ENCODE measurements at regions not wholly inside any gene's neighbourhood (a gene's known extent, or its start where the extent isn't known, plus 50 kb on each side); places are given as distances from the start of the nearest gene placed in this dataset.

DNA sequence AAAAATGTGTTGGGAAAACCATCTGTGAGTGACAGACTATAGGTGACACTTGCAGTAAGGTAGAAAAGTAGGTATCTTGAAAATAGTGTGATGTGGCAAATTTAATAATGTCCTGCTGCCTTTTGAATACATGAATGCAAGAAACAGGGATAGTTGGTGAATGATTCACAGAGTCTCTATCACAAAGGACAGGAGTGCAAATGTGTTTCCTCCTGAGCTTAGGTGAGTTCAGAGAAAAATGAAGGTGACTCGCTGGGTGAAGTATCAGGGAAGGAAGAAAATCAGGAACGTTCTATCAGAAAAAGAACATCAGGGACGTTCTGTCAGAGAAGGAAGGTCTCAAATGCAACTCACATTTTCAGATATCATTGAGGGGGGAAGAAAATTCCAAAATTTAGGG lies 557.8 kb upstream of the SLC35B3 start:
- no peak overlapping the region for H2BK120ac ChIP-seq (ENCODE audit: low read depth, low read length)
- no peak overlapping the region for H4K91ac ChIP-seq (ENCODE audit: insufficient read depth, low read depth, low read length)
- no peaks in the 10 kb centered on the region for H3K9me3 ChIP-seq (ENCODE audit: control insufficient read depth, insufficient read depth, low read length)
- no peaks in the 10 kb centered on the region for H4K20me1 ChIP-seq (ENCODE audit: insufficient read depth, low read length)
- CTCF ChIA-PET: interaction anchor here (1.5 kb wide), 1 partner anchor 10 kb away, joined by 6 read pairs; no protein-coding TSS in a partner anchor
- H3K4me2 ChIP-seq (ENCODE audit: low read depth, low read length): no peak overlapping the region
- H3K9me1 ChIP-seq (ENCODE audit: insufficient read depth, low read length): no peaks in the 10 kb centered on the region
- no peak overlapping the region for H2BK20ac ChIP-seq (ENCODE audit: low read depth, low read length)
- no CpG with 5 or more reads among the region's 3 CpGs for WGBS, 2 experiments (ENCODE audit: extremely low coverage in 2 of 2, insufficient read length in 1 of 2)
- no peak overlapping the region for H3K9ac ChIP-seq (ENCODE audit: low read depth, low read length)
- dilution Hi-C loops (cut with HindIII; ENCODE audit: low sequenced_read_pairs, unreplicated experiment) (no loop called here), in situ Hi-C loops (cut with MboI; ENCODE audit: low sequenced_read_pairs) (loop anchor here (25.0 kb wide), 1 partner anchor 544 kb away; no protein-coding TSS in a partner anchor), intact Hi-C loops (cut with micrococcal nuclease) (no loop called here)
- H4K8ac ChIP-seq (ENCODE audit: low read depth in 2 of 2, low read length in 2 of 2): no peak overlapping the region
- H4K5ac ChIP-seq (ENCODE audit: low read depth, low read length): no peak overlapping the region
- H3K27ac ChIP-seq (ENCODE audit: insufficient read depth, low read length): no peak overlapping the region
- ATAC-seq (ENCODE audit: low read depth): no peak
- POLR2A ChIA-PET (ENCODE audit: unreplicated experiment): no interaction called here
- H3K27me3 ChIP-seq (ENCODE audit: control insufficient read depth, insufficient read depth, low read length): no peaks in the 10 kb centered on the region
- BruUV-seq (replicated peaks): no TSS peak
- H2AFZ ChIP-seq (replicated peaks; ENCODE audit: low read length, poor library complexity): no peak overlapping the region
- no peak overlapping the region for H3K56ac ChIP-seq (ENCODE audit: extremely low read depth, insufficient read depth, low read length)
- no peaks in the 10 kb centered on the region for H3K4me1 ChIP-seq (ENCODE audit: control insufficient read depth, insufficient read depth, low read length)
- H2BK5ac ChIP-seq (ENCODE audit: low read depth, low read length, poor library complexity, severe bottlenecking): no peak overlapping the region
- H3K36me3 ChIP-seq (ENCODE audit: control insufficient read depth, insufficient read depth, low read length): no peaks in the 10 kb centered on the region
- TF ChIP-seq MAFK (IDR thresholded peaks at IDR 0.05; ENCODE audit: low read depth, low read length) (no peak), MXI1 (IDR thresholded peaks at IDR 0.05; ENCODE audit: borderline replicate concordance, low read depth, low read length) (no peak), BHLHE40 (IDR thresholded peaks at IDR 0.05; ENCODE audit: low read depth, low read length) (no peak), NFE2L2 (IDR thresholded peaks at IDR 0.05; ENCODE audit: low read depth, low read length) (no peak), RCOR1 (IDR thresholded peaks at IDR 0.05; ENCODE audit: insufficient replicate concordance, low read length) (no peak), RAD21 (IDR thresholded peaks at IDR 0.05; ENCODE audit: low read length) (no peak), FOS (IDR thresholded peaks at IDR 0.05; ENCODE audit: low read depth, low read length) (no peak), MAZ (IDR thresholded peaks at IDR 0.05; ENCODE audit: borderline replicate concordance, low read depth, low read length) (no peak), CHD1 (IDR thresholded peaks at IDR 0.05; ENCODE audit: low read depth, low read length) (no peak), POLR2A (IDR thresholded peaks at IDR 0.05; ENCODE audit: low read depth, low read length) (no peak), CEBPB (IDR thresholded peaks at IDR 0.05; ENCODE audit: low read depth, low read length) (no peak), RFX5 (IDR thresholded peaks at IDR 0.05; ENCODE audit: low read depth, low read length) (no peak)
- TF ChIP-seq, protein P1, sequence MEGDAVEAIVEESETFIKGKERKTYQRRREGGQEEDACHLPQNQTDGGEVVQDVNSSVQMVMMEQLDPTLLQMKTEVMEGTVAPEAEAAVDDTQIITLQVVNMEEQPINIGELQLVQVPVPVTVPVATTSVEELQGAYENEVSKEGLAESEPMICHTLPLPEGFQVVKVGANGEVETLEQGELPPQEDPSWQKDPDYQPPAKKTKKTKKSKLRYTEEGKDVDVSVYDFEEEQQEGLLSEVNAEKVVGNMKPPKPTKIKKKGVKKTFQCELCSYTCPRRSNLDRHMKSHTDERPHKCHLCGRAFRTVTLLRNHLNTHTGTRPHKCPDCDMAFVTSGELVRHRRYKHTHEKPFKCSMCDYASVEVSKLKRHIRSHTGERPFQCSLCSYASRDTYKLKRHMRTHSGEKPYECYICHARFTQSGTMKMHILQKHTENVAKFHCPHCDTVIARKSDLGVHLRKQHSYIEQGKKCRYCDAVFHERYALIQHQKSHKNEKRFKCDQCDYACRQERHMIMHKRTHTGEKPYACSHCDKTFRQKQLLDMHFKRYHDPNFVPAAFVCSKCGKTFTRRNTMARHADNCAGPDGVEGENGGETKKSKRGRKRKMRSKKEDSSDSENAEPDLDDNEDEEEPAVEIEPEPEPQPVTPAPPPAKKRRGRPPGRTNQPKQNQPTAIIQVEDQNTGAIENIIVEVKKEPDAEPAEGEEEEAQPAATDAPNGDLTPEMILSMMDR (conservative IDR thresholded peaks at IDR 0.05; ENCODE audit: low read depth, low read length): no peak
- TF ChIP-seq, protein P2, sequence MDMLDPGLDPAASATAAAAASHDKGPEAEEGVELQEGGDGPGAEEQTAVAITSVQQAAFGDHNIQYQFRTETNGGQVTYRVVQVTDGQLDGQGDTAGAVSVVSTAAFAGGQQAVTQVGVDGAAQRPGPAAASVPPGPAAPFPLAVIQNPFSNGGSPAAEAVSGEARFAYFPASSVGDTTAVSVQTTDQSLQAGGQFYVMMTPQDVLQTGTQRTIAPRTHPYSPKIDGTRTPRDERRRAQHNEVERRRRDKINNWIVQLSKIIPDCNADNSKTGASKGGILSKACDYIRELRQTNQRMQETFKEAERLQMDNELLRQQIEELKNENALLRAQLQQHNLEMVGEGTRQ (IDR thresholded peaks at IDR 0.05; ENCODE audit: low read depth, low read length): no peak
- no peak for DNase-seq
- no peak overlapping the region for H2AK9ac ChIP-seq (replicated peaks; ENCODE audit: low read depth, low read length, poor library complexity)
- H3K79me1 ChIP-seq (ENCODE audit: low read depth in 1 of 2, low read length in 2 of 2): no peaks in the 10 kb centered on the region
- no peak overlapping the region for H2AK5ac ChIP-seq (ENCODE audit: low read depth, low read length)
- H3K23ac ChIP-seq (ENCODE audit: low read depth, low read length): no peak overlapping the region
- H3K18ac ChIP-seq (ENCODE audit: low read depth, low read length): no peak overlapping the region
- H3K14ac ChIP-seq (replicated peaks; ENCODE audit: low read depth, low read length): no peak overlapping the region
- no peak overlapping the region for H3K4ac ChIP-seq (ENCODE audit: low read depth, low read length)
- no peak overlapping the region for H3K4me3 ChIP-seq (ENCODE audit: insufficient read depth, low read depth, low read length)
- H2BK15ac ChIP-seq (ENCODE audit: low read depth, low read length): no peak overlapping the region
